K562 (cell line): ENCODE measurements at regions not wholly inside any gene's neighbourhood (a gene's known extent, or its start where the extent isn't known, plus 50 kb on each side); places are given as distances from the start of the nearest gene placed in this dataset.

Experiments
- ATAC-seq: fragments of 200-7000 bp; cut with Tn5 transposase; 3 replicates; pipeline ENCODE4 v1.9.1; 2020; ENCODE audit warnings: moderate library complexity
- BruUV-seq: library from RNA; stranded (reverse); fragments of 400-500 nt; replicated peaks from 2 replicates; lab custom pipeline; 2021; lab: Mats Ljungman, UMichigan
- CTCF ChIA-PET: fragments of 300-600 bp; formaldehyde crosslinking; extraction: SDS; loops from one replicate; lab custom pipeline; 2021; ENCODE audit warnings: low intra/inter-chr PET ratio; lab: Yijun Ruan, JAX
- POLR2A ChIA-PET: fragments of 300-600, 350-650 bp; sonication (Branson Sonifier 250); formaldehyde crosslinking; extraction: SDS; loops from one replicate; lab custom pipeline; 2021; ENCODE audit warnings: antibody characterized with exemption, inconsistent platforms; lab: Yijun Ruan, JAX
- DNase-seq, 4 experiments: peaks; one replicate each; pipeline versions ENCODE4 v3.0.0 to v3.0.0-alpha.2; 2011 to 2018; ENCODE audit warnings: low spot score in 3 of 4, mixed read lengths in 3 of 4; ENCODE audit errors: extremely low read depth in 1 of 4
- FAIRE-seq: peaks from 2 replicates; lab custom pipeline; 2011; peaks lifted over from hg19 to GRCh38; lab: Jason Lieb, UNC
- H2AFZ ChIP-seq: 2 replicates; pipeline ENCODE4 v1.6.0; 2011; ENCODE audit warnings: low read depth, low read length, control low read depth, inconsistent platforms
- H3K27ac ChIP-seq: fragments of 200-600 bp; 3 replicates; pipeline ENCODE4 v1.8.0; 2011; ENCODE audit warnings: low read depth, mild to moderate bottlenecking, control low read depth, inconsistent platforms, low read length, moderate library complexity, mixed read lengths; ENCODE audit errors: extremely low read depth
- H3K27me3 ChIP-seq, 2 experiments: fragments of 300-600 bp in 1 of 2; 2 replicates in 1 of 2; 3 replicates in 1 of 2; pipeline versions ENCODE4 v1.6.0 to v1.8.0; 2011; ENCODE audit warnings: inconsistent platforms in 2 of 2, low read length in 2 of 2, mild to moderate bottlenecking in 1 of 2, mixed read lengths in 1 of 2, moderate library complexity in 1 of 2; ENCODE audit not compliant: control insufficient read depth in 2 of 2, insufficient read depth in 2 of 2
- H3K36me3 ChIP-seq: fragments of 300-600 bp; 3 replicates; pipeline ENCODE4 v1.8.0; 2011; ENCODE audit warnings: mild to moderate bottlenecking, low read length, inconsistent platforms; ENCODE audit not compliant: control insufficient read depth, insufficient read depth
- H3K4me1 ChIP-seq, 2 experiments: fragments of 200-600 bp in 1 of 2; replicated peaks in 1 of 2; 2 replicates in 1 of 2; 3 replicates in 1 of 2; pipeline versions ENCODE4 v1.5.1 to v1.8.0; 2011; ENCODE audit warnings: inconsistent platforms in 2 of 2, low read length in 2 of 2, mild to moderate bottlenecking in 1 of 2, mixed read lengths in 1 of 2, moderate library complexity in 1 of 2; ENCODE audit not compliant: control insufficient read depth in 2 of 2, insufficient read depth in 2 of 2
- H3K4me2 ChIP-seq: 2 replicates; pipeline ENCODE4 v1.6.1; 2011; ENCODE audit warnings: low read length, control low read depth, inconsistent platforms, mixed read lengths; ENCODE audit not compliant: insufficient read depth
- H3K4me3 ChIP-seq: fragments of 200-600 bp; sonication (generic), shearing (Covaris generic); 2 replicates; pipeline ENCODE4 v1.5.1; 2016; ENCODE audit warnings: control low read depth, inconsistent platforms
- H3K79me2 ChIP-seq: fragments of 200-600 bp; 3 replicates; pipeline ENCODE4 v1.8.0; 2011; ENCODE audit warnings: low read length, inconsistent platforms; ENCODE audit not compliant: control insufficient read depth, insufficient read depth
- H3K9ac ChIP-seq, 2 experiments: 2 replicates each; pipeline versions ENCODE4 v1.6.0 to v1.6.1; 2011; ENCODE audit warnings: low read depth in 2 of 2, low read length in 2 of 2, control low read depth in 1 of 2, inconsistent platforms in 1 of 2, mild to moderate bottlenecking in 1 of 2, mixed read lengths in 1 of 2; ENCODE audit not compliant: insufficient read depth in 1 of 2
- H3K9me1 ChIP-seq: one replicate; pipeline ENCODE4 v1.6.0; 2011; ENCODE audit warnings: inconsistent platforms, mild to moderate bottlenecking, low read length, moderate library complexity; ENCODE audit not compliant: control insufficient read depth, insufficient read depth
- H3K9me3 ChIP-seq: replicated peaks from 2 replicates; pipeline ENCODE4 v1.5.1; 2011; ENCODE audit warnings: low read depth, low read length, inconsistent platforms; ENCODE audit not compliant: control insufficient read depth, insufficient read depth
- H4K20me1 ChIP-seq: replicated peaks from 2 replicates; pipeline ENCODE4 v1.6.1; 2011; ENCODE audit warnings: low read length, inconsistent platforms, mixed read lengths; ENCODE audit not compliant: control insufficient read depth, insufficient read depth
- BCL6 ChIP-seq: fragments of 250-450 bp; sonication (Bioruptor Pico); IDR thresholded peaks from 2 replicates; pipeline ENCODE4 v1.4.0; 2020
- CREB1 ChIP-seq, 2 experiments: sonication (generic) in 1 of 2; formaldehyde crosslinking in 1 of 2; IDR thresholded peaks; 2 replicates each; pipeline versions ENCODE4 v1.6.1 to v1.8.0; 2012 to 2022; ENCODE audit warnings: inconsistent platforms in 1 of 2, mild to moderate bottlenecking in 1 of 2, missing genetic modification reagents in 1 of 2, moderate library complexity in 1 of 2
- CREBBP ChIP-seq: IDR thresholded peaks from one replicate; pipeline ENCODE4 v1.6.1; 2012; ENCODE audit warnings: low read depth, mild to moderate bottlenecking, control low read depth, inconsistent platforms, low read length
- FOXK1 ChIP-seq: sonication (generic); formaldehyde crosslinking; IDR thresholded peaks from 2 replicates; pipeline ENCODE4 v1.8.0; 2022; ENCODE audit warnings: missing genetic modification reagents, mild to moderate bottlenecking, borderline replicate concordance
- MED1 ChIP-seq: sonication (generic); formaldehyde crosslinking; IDR thresholded peaks from 2 replicates; pipeline ENCODE4 v1.8.1; 2023; ENCODE audit warnings: missing genetic modification reagents, borderline replicate concordance
- MYNN ChIP-seq, 2 experiments: sonication (generic); formaldehyde crosslinking in 1 of 2; IDR thresholded peaks; 2 replicates each; pipeline versions ENCODE4 v1.5.0 to v1.6.1; 2016 to 2020; ENCODE audit warnings: antibody characterized with exemption in 1 of 2, missing genetic modification reagents in 1 of 2
- NCOA2 ChIP-seq, 2 experiments: fragments of 450-650 bp; IDR thresholded peaks; 2 replicates each; pipeline ENCODE4 v1.6.1; 2018; ENCODE audit warnings: mild to moderate bottlenecking in 2 of 2, moderate library complexity in 1 of 2; ENCODE audit not compliant: partially characterized antibody in 2 of 2
- NR2C2 ChIP-seq, 2 experiments: fragments of 200-800 bp in 1 of 2; sonication (Bioruptor generic) in 1 of 2; sonication (generic) in 1 of 2; formaldehyde crosslinking in 1 of 2; IDR thresholded peaks; 2 replicates each; pipeline versions ENCODE4 v1.6.1 to v1.8.0; 2016 to 2022; ENCODE audit warnings: mild to moderate bottlenecking in 1 of 2, missing compliant biosample characterization in 1 of 2, missing genetic modification characterization in 1 of 2, missing genetic modification reagents in 1 of 2
- NUFIP1 ChIP-seq: fragments of 450-650 bp; IDR thresholded peaks from 2 replicates; pipeline ENCODE4 v1.6.1; 2018; ENCODE audit not compliant: partially characterized antibody
- SRSF7 ChIP-seq: fragments of 200-400 bp; formaldehyde crosslinking; optimal IDR thresholded peaks from 2 replicates; pipeline ENCODE3; 2017; ENCODE audit warnings: mild to moderate bottlenecking, low read depth, low read length
- ZNF316 ChIP-seq: fragments of 450-650 bp; IDR thresholded peaks from 2 replicates; pipeline ENCODE4 v1.6.1; 2016
- ZNF551 ChIP-seq: fragments of 250-450 bp; sonication (Bioruptor Pico); IDR thresholded peaks from 2 replicates; pipeline ENCODE4 v1.5.0; 2021; ENCODE audit warnings: mild to moderate bottlenecking, moderate library complexity
- ZNF644 ChIP-seq: fragments of 200-800 bp; sonication (Bioruptor generic); IDR thresholded peaks from 2 replicates; pipeline ENCODE4 v1.6.1; 2016; ENCODE audit warnings: low read depth, missing genetic modification characterization, missing compliant biosample characterization
- ZSCAN32 ChIP-seq: fragments of 450-650 bp; formaldehyde crosslinking; IDR thresholded peaks from 2 replicates; pipeline ENCODE4 v1.4.0; 2020; ENCODE audit warnings: mild to moderate bottlenecking, moderate library complexity
- WGBS: fragments of 100-300 bp; shearing (Covaris generic); methylation state at CpG from one replicate; pipeline ENCODE4 v1.1.6; 2016; ENCODE audit warnings: low coverage, mixed read lengths; ENCODE audit not compliant: insufficient coverage; ENCODE audit errors: missing lambda C conversion rate; 5-methylcytosine and 5-hydroxymethylcytosine counted together
- in situ Hi-C: fragments of 300-500 bp; cut with MboI; formaldehyde crosslinking; loops from 4 replicates; pipeline ENCODE4 v1.15.0; 2018; ENCODE audit warnings: inconsistent platforms, mixed read lengths
- intact Hi-C: fragments of 100-400 bp; cut with micrococcal nuclease; formaldehyde crosslinking; loops from 2 replicates; pipeline ENCODE4 v1.14.2; 2022

GRCh38 chr18:35862119-35862640 is 110.3 kb upstream of the RMP24 start (continued):
- TF ChIP-seq FOXK1 = no peak
- TF ChIP-seq ZNF551 (CRISPR knock-in tag) = no peak
- TF ChIP-seq CREB1 (IDR thresholded peaks at IDR 0.05) = no peak
- no peak for TF ChIP-seq CREB1 (CRISPR knock-in tag; IDR thresholded peaks at IDR 0.05)

GRCh38 chr18:35864916-35865315 is 107.6 kb upstream of the RMP24 start:
- Histone ChIP-seq H3K79me2 (no peaks in the 10 kb centered on the region), H3K27me3 (no peaks in the 10 kb centered on the region), H3K4me3 (no peak overlapping the region), H3K9me3 (no peaks in the 10 kb centered on the region), H3K9ac (no peak overlapping the region), H2AFZ (no peak overlapping the region), H3K4me1 (no peaks in the 10 kb centered on the region)
- FAIRE-seq = no peak
- POLR2A ChIA-PET = no interaction called here
- no TSS peak for BruUV-seq
- 11% methylated on average over 1 of the region's 1 CpG for WGBS
- in situ Hi-C loops = no loop called here
- no peak for TF ChIP-seq SRSF7
- TF ChIP-seq ZNF316 = no peak
- no peak for TF ChIP-seq ZNF644
- no peak for TF ChIP-seq NUFIP1
- TF ChIP-seq MYNN (IDR thresholded peaks at IDR 0.05) = no peak
- TF ChIP-seq MYNN (CRISPR knock-in tag; IDR thresholded peaks at IDR 0.05) = no peak
- TF ChIP-seq NR2C2 (CRISPR knock-in tag; IDR thresholded peaks at IDR 0.05) = no peak
- no peak for TF ChIP-seq NR2C2 (tag; IDR thresholded peaks at IDR 0.05)
- no peak for TF ChIP-seq MED1 (CRISPR knock-in tag)
- TF ChIP-seq BCL6 (CRISPR knock-in tag) = no peak
- TF ChIP-seq NCOA2 (IDR thresholded peaks at IDR 0.05; ENCODE audit: partially characterized antibody in 2 of 2) = no peak
- no peak for TF ChIP-seq CREBBP
- no peak for TF ChIP-seq ZSCAN32 (CRISPR knock-in tag)
- TF ChIP-seq, all 486 proteins: peak for 0
- CTCF ChIA-PET = no interaction called here
- no peak; the same call in 2 of the 3 replicates for ATAC-seq
- Histone ChIP-seq H3K27ac (no peak overlapping the region), H4K20me1 (no peaks in the 10 kb centered on the region), H3K9me1 (no peaks in the 10 kb centered on the region), H3K36me3 (no peaks in the 10 kb centered on the region), H3K4me2 (no peak overlapping the region)
- DNase-seq = no peak
- intact Hi-C loops = no loop called here
